ENCODE measurements at regions not wholly inside any gene's neighbourhood (a gene's known extent, or its start where the extent isn't known, plus 50 kb on each side); places are given as distances from the start of the nearest gene placed in this dataset.

DNA sequence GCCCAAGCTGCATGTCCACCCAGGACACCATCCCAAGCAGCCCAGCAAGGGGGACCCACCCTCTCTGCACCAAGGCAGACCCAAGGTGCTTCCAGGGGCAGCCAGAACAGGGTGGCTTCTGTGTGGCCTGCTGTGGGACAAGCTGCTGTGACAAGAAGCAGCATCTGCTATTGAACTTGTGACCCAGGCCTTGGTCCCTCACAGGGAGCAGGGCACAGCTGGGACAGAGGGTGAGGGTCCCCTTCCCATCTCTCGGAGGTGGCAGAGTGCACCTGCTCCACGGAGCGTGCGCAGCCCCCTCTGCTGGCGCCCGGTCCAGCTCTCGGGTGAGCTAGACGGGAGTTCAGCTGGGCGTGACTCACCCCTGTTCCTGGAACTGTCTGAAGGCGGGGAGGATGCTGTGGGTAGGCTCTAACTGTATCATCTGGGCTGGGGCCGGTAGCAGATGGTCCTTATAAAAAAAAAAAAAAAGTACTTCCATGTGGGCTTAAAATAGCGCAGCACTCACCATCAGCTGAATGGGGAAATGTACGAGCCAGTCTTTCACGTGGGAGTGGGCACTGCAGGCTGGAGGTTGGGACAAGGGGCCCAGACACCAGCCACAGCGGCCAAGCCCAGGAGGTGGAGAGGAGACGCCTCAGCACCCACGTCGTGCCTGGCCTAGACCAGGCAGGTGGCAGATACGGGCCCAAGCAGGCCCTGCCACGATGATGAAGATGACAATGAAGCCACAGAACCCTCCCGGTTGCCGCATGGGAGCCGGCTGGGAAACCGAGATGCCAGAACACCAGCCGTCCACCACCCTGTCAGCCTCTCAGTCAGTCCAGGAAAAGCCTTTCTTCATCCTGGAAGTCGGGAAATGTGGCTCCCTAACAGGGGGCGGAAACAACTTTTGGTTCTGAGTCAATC, 136.8 kb upstream of the ID2 start:
- Mint-ChIP-seq H3K27ac (ENCODE audit: unreplicated experiment) (no peak overlapping the region), H3K4me1 (ENCODE audit: unreplicated experiment) (peaks cover 20% of the 10 kb centered on the region), H3K36me3 (ENCODE audit: unreplicated experiment) (no peaks in the 10 kb centered on the region), H3K4me3 (ENCODE audit: unreplicated experiment) (no peak overlapping the region), H3K9me3 (ENCODE audit: unreplicated experiment) (no peaks in the 10 kb centered on the region), H3K27me3 (ENCODE audit: unreplicated experiment) (no peaks in the 10 kb centered on the region)
- no peak for DNase-seq (ENCODE audit: extremely low spot score, unreplicated experiment)
- TF ChIP-seq, protein P1, sequence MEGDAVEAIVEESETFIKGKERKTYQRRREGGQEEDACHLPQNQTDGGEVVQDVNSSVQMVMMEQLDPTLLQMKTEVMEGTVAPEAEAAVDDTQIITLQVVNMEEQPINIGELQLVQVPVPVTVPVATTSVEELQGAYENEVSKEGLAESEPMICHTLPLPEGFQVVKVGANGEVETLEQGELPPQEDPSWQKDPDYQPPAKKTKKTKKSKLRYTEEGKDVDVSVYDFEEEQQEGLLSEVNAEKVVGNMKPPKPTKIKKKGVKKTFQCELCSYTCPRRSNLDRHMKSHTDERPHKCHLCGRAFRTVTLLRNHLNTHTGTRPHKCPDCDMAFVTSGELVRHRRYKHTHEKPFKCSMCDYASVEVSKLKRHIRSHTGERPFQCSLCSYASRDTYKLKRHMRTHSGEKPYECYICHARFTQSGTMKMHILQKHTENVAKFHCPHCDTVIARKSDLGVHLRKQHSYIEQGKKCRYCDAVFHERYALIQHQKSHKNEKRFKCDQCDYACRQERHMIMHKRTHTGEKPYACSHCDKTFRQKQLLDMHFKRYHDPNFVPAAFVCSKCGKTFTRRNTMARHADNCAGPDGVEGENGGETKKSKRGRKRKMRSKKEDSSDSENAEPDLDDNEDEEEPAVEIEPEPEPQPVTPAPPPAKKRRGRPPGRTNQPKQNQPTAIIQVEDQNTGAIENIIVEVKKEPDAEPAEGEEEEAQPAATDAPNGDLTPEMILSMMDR (IDR thresholded peaks at IDR 0.05), result peak; percentile 8

DNA sequence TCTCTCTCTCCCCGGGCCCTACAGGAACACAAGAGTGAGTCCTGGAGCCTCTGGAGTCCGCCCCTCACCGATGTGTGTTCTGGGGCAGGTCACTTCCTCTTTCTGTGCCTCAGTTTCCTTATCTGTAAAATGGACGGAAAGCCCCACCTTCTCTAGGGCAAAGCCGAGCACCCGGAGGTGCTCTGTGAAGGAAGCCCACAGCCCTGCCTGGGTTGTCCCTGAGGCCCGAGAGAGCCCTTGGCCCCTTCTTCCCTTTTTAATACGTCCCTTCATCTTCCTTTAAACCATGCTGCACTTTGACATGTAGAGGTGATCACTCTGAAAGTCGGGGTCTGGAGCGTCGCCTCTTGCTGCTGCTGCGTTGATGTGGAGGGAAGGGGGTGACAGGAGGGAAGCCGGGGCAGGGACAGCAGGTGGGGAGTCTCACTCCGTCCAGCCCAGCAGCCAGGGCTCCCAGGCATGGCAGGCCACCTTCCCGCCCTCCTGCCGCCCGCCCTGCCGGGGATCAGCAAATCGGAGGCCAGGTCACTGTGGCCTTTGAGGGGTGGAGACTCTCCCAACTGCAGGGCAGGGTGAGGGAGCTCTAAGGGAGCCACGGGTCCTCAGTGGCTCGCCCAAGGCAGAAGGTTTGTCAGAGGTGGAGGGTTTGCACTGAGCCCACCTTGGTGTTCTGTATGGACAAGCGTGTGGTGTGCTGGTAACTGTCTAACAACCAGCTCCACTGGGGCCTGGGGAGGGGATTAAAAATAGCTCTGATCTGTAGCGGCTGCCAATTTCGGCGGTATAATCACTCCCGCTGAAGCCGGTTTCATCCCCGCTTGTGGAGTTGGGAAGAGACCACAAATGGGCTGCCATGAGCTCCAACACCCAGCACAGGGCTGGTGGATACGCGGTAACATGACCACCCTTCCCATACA, 135.9 kb upstream of the ID2 start:
- TF ChIP-seq, protein P1 (IDR thresholded peaks at IDR 0.05), result no peak
- Mint-ChIP-seq H3K4me1 (ENCODE audit: unreplicated experiment) (peaks cover 15% of the 10 kb centered on the region), H3K4me3 (ENCODE audit: unreplicated experiment) (no peak overlapping the region), H3K27ac (ENCODE audit: unreplicated experiment) (no peak overlapping the region), H3K9me3 (ENCODE audit: unreplicated experiment) (no peaks in the 10 kb centered on the region), H3K27me3 (ENCODE audit: unreplicated experiment) (no peaks in the 10 kb centered on the region), H3K36me3 (ENCODE audit: unreplicated experiment) (no peaks in the 10 kb centered on the region)
- DNase-seq (ENCODE audit: extremely low spot score, unreplicated experiment), result no peak

DNA sequence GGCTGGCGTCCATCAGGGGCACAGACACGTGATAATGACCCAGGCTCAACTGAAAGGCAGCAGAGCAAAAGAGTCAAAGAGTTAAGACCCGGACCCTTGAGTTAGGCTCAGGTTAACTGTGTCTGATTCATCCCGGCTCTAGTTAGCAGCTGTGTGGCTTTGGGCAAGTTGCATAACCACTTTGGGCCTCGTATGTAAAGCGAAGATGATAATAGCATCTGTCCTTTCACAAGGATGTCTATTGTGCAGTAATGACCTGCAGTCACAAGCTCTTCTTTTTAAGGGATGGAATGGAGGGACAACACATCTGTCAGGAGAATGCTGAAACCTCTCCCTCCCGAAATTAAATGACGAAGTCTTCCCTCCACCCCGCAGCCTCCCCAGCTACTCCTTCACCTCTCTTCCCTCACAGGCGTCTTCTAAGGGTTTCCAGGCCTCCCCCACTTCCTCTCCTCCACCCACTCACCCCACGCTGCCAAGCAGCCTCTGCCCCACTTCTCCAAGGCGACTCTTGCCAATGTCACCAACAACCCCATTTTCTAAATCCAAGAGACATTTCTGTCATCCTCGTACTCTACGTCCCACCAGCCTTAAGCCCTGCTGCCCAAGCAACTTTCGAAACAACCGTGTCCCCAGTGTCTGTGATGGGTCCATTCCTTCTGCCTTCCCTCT, 135.1 kb upstream of the ID2 start:
- TF ChIP-seq, protein P1 (IDR thresholded peaks at IDR 0.05), result no peak
- no peaks in the 10 kb centered on the region for H3K9me3 Mint-ChIP-seq (ENCODE audit: unreplicated experiment)
- H3K27me3 Mint-ChIP-seq (ENCODE audit: unreplicated experiment), result no peaks in the 10 kb centered on the region
- H3K4me1 Mint-ChIP-seq (ENCODE audit: unreplicated experiment), result peaks cover 15% of the 10 kb centered on the region
- no peak overlapping the region for H3K27ac Mint-ChIP-seq (ENCODE audit: unreplicated experiment)
- DNase-seq (ENCODE audit: extremely low spot score, unreplicated experiment), result no peak
- no peak overlapping the region for H3K4me3 Mint-ChIP-seq (ENCODE audit: unreplicated experiment)
- H3K36me3 Mint-ChIP-seq (ENCODE audit: unreplicated experiment), result no peaks in the 10 kb centered on the region

DNA sequence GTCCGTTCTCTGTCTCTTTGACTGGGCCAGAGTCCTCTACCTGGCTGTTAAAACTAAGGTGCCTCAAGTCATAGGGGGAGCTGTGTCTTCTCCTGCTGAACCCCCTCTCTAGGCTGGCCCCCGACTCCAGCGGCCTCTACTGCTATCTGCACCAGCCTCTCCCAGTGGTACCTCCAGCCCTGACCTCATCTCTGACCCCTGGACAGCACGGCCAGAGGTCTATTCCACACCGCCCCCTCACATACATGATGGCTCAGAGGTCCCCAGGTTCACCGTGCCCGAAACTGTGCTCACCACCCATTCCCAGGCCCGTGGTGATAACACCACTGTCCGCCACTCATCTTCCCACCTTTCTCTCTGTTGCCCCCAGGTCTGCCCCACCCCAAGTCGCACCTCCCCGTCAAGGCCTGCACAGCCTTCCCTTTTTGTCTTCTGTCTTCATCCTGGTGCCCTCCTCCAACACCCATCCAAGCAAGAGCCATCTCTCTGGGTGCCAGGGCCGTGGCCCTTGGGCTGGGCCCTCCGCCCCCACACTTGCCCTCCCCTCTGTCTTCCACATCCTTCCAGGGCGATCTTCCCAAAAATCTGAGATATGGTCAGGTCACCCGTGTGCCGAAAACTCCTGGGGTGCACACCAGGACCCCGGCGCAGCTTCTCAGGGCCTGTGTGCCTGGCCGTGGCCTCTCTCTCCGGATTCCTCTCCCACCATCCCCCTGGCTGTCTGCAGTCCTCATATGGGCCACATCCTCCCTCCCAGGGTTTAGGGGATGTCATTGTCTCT, 134.4 kb upstream of the ID2 start:
- no peaks in the 10 kb centered on the region for H3K36me3 Mint-ChIP-seq (ENCODE audit: unreplicated experiment)
- no peaks in the 10 kb centered on the region for H3K9me3 Mint-ChIP-seq (ENCODE audit: unreplicated experiment)
- no peak overlapping the region for H3K4me3 Mint-ChIP-seq (ENCODE audit: unreplicated experiment)
- H3K4me1 Mint-ChIP-seq (ENCODE audit: unreplicated experiment), result peaks cover 15% of the 10 kb centered on the region
- no peak overlapping the region for H3K27ac Mint-ChIP-seq (ENCODE audit: unreplicated experiment)
- H3K27me3 Mint-ChIP-seq (ENCODE audit: unreplicated experiment), result no peaks in the 10 kb centered on the region
- no peak for DNase-seq (ENCODE audit: extremely low spot score, unreplicated experiment)
- TF ChIP-seq, protein P1 (IDR thresholded peaks at IDR 0.05), result no peak
